Testis (tissue), 2 donors: ENCODE measurements at regions not wholly inside any gene's neighbourhood (a gene's known extent, or its start where the extent isn't known, plus 50 kb on each side); places are given as distances from the start of the nearest gene placed in this dataset.

Source experiments
- DNase-seq: peaks from one replicate; pipeline ENCODE4 v3.0.0-alpha.2; 2019
- H3K27ac ChIP-seq, 2 donors: fragments of 200-600 bp; sonication (generic); one replicate each; pipeline ENCODE4 v1.5.1; 2019
- H3K27me3 ChIP-seq: fragments of 200-600 bp; sonication (generic); one replicate; pipeline ENCODE4 v1.5.1; 2019
- H3K36me3 ChIP-seq: fragments of 200-600 bp; sonication (generic); one replicate; pipeline ENCODE4 v1.5.1; 2017; ENCODE audit warnings: low read depth; ENCODE audit errors: missing control alignments
- H3K4me1 ChIP-seq: fragments of 200-600 bp; sonication (generic); one replicate; pipeline ENCODE4 v1.5.1; 2019
- H3K4me3 ChIP-seq, 2 donors: fragments of 200-600 bp; sonication (generic); one replicate each; pipeline ENCODE4 v1.5.1; 2017 to 2019
- H3K9me3 ChIP-seq: fragments of 200-600 bp; sonication (generic); one replicate; pipeline ENCODE4 v1.5.1; 2017
- CTCF ChIP-seq, 3 experiments: fragments of 450-650 bp in 2 of 3; fragments of 200-600 bp in 1 of 3; sonication (generic) in 1 of 3; IDR thresholded peaks; one replicate each; pipeline ENCODE4 v1.5.1; 2016 to 2019; ENCODE audit warnings: antibody characterized with exemption in 3 of 3, mild to moderate bottlenecking in 2 of 3, moderate library complexity in 1 of 3
- POLR2A ChIP-seq: fragments of 450-650 bp; IDR thresholded peaks from one replicate; pipeline ENCODE4 v1.6.1; 2017; ENCODE audit warnings: antibody characterized with exemption, mild to moderate bottlenecking, moderate library complexity
- WGBS, 2 donors: methylation state at CpG; one replicate each; pipeline ENCODE4 v1.1.5; 2018; 5-methylcytosine and 5-hydroxymethylcytosine counted together
- intact Hi-C: fragments of 100-400 bp; cut with DNase I; formaldehyde crosslinking; loops from one replicate; pipeline ENCODE4 v1.15.1; 2023; ENCODE audit warnings: low total_unique reads

GRCh38 chr6:4518506-4518905, 257.7 kb upstream of the CDYL start:
- whole genome bisulfite sequencing, 2 donors: 83 to 85% methylated on average over 2 of the region's 2 CpGs
- no peaks in the 10 kb centered on the region for H3K4me1 ChIP-seq
- H3K9me3 ChIP-seq: no peaks in the 10 kb centered on the region
- DNase-seq: no peak
- H3K4me3 ChIP-seq: no peak overlapping the region
- intact Hi-C loops: no loop called here
- H3K27ac ChIP-seq: no peak overlapping the region
- H3K36me3 ChIP-seq: no peaks in the 10 kb centered on the region
- TF ChIP-seq POLR2A: no peak
- no peak for TF ChIP-seq CTCF (IDR thresholded peaks at IDR 0.05)
- no peaks in the 10 kb centered on the region for H3K27me3 ChIP-seq

- Histone ChIP-seq H3K9me3 (no peaks in the 10 kb centered on the region), H3K4me3 (no peak overlapping the region), H3K4me1 (no peaks in the 10 kb centered on the region), H3K36me3 (no peaks in the 10 kb centered on the region), H3K27me3 (no peaks in the 10 kb centered on the region), H3K27ac (no peak overlapping the region)
- intact Hi-C loops: no loop called here
- WGBS, 2 donors: 84 to 85% methylated on average over 5 of the region's 5 CpGs
- TF ChIP-seq POLR2A (no peak), CTCF (IDR thresholded peaks at IDR 0.05) (no peak)
- no peak for DNase-seq
Observed at GRCh38 chr6:4516206-4516605, 260.0 kb upstream of the CDYL start.

GRCh38 chr6:4513561-4513960, 262.6 kb upstream of the CDYL start:
- H3K4me3 ChIP-seq: no peak overlapping the region
- no peak overlapping the region for H3K27ac ChIP-seq
- H3K27me3 ChIP-seq: no peaks in the 10 kb centered on the region
- H3K9me3 ChIP-seq: no peaks in the 10 kb centered on the region
- 93 to 95% methylated on average over 4 of the region's 4 CpGs for WGBS, 2 donors
- intact Hi-C loops: no loop called here
- no peaks in the 10 kb centered on the region for H3K4me1 ChIP-seq
- no peaks in the 10 kb centered on the region for H3K36me3 ChIP-seq
- TF ChIP-seq CTCF (IDR thresholded peaks at IDR 0.05) (no peak), POLR2A (no peak)
- no peak for DNase-seq

GRCh38 chr6:4512051-4512471, 264.1 kb upstream of the CDYL start:
- H3K27ac ChIP-seq: no peak overlapping the region
- intact Hi-C loops: no loop called here
- H3K9me3 ChIP-seq: no peaks in the 10 kb centered on the region
- H3K36me3 ChIP-seq: no peaks in the 10 kb centered on the region
- TF ChIP-seq POLR2A: no peak
- H3K4me3 ChIP-seq: no peak overlapping the region
- no peak for DNase-seq
- H3K4me1 ChIP-seq: no peaks in the 10 kb centered on the region
- H3K27me3 ChIP-seq: no peaks in the 10 kb centered on the region
- 48% methylated on average over 7 of the region's 7 CpGs for WGBS, 2 donors

GRCh38 chr6:4511641-4512020, 264.6 kb upstream of the CDYL start:
- Histone ChIP-seq H3K9me3 (no peaks in the 10 kb centered on the region), H3K4me1 (no peaks in the 10 kb centered on the region), H3K36me3 (no peaks in the 10 kb centered on the region), H3K27me3 (no peaks in the 10 kb centered on the region), H3K4me3 (no peak overlapping the region), H3K27ac (no peak overlapping the region)
- DNase-seq: no peak
- TF ChIP-seq CTCF (IDR thresholded peaks at IDR 0.05): no peak
- TF ChIP-seq POLR2A: no peak
- intact Hi-C loops: no loop called here
- WGBS, 2 donors: 97% methylated on average over 5 of the region's 5 CpGs; no CpG with 5 or more reads in 1 of the 2 donors
